ENCODE measurements at regions not wholly inside any gene's neighbourhood (a gene's known extent, or its start where the extent isn't known, plus 50 kb on each side); places are given as distances from the start of the nearest gene placed in this dataset.

DNA sequence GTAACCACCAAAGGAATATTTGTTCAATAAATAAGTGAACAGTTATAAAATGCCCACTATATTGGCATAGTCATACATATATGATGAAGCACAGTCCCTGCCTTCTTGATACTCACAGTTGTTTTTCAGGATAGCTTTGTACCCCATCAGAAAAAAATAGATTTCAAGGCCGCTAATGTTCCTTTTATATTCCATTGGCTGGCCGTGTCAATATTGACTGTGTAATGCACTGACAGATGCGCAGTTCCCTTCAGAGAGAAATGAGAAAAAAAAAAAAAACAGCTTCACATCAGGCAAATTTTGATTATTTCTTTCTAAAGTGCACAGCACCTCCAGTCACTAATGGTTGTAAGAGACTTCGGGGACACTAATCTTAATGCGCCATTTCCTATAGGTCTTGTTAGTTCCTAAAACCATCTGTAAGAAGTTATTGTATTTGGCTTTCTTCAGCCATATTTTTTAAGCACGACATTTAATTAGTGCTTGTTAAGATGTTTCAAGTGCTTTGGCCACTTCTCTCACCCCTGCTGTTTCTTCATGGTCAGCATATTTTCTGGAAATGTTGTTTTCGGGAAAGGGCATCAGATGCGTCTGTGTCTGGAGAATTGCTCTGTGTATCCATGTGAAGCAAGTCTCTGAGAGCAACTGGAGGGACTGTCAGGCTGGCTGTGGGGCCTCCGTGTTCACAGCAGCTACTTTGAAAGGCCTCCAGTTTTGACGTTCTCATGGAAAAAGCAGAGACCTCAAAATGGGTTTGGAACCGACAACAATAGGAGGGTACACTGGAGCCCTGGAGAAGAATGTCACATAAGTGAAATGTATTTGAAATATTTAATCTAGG is 378.3 kb downstream of the MTX2 start:
- DNase-seq (ENCODE audit: low read depth in 2 of 2): no peak

DNA sequence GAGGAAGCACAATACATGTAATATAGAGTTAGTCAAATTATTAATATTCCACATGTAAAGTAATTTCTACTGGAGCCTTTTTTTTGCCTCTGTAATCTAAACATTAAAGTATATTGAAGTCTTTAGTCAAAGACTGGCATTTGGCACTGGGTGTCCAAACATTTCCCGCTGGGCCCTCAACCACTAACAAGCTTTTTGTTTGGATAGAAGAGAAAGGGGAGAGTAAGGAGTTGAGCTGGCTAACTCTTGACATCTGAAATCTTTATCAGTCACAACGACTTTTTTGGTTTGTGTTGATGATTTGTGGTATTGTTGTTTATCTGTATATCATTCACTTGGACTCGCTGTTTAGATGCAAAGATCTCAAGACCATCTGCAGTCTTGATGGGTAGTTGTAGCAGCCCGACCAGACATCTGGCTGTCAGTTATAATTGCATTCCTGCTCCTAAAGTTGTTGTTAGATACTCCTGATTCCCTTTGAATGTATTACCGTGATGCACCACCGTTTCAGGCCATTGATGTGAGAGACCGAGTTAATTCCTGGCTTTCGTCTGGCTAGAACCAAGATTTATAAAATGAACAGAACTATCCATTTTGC is 379.6 kb downstream of the MTX2 start:
- no peak for DNase-seq (ENCODE audit: low read depth in 2 of 2)

DNA sequence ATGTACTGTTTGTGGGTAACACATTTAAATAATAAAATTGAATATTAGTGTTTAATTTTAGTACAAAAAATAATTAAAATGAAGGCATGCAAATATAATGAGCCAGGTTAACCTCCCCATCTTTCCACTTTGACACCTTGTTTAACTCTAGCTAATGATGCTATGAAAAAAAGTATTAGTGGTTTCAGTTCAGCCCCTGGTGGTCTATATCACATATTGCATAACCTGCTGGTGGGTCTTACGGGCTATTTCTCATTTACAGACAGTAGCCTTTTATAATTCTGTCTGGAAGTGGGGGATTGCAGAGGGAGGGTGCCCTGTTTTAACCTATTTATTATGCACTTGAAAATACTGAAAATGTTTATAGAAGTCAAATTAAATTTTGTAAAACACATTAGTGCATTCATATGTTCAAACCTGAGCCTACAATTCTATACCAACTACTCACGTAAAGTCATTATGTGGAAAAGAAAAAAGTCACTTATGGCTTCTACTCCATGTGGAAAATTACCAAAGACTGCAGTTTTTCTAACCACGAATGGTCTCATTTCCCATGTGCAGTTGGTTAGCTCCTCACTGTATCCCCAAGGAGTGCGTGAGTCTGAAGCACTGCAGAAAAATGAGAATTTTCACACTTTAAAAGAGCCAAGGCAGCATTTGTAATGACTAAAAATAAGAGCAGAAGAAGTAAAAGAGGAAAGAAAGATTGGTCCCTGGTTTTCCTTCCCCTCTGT is 381.0 kb downstream of the MTX2 start:
- no peak for DNase-seq (ENCODE audit: low read depth in 2 of 2)

DNA sequence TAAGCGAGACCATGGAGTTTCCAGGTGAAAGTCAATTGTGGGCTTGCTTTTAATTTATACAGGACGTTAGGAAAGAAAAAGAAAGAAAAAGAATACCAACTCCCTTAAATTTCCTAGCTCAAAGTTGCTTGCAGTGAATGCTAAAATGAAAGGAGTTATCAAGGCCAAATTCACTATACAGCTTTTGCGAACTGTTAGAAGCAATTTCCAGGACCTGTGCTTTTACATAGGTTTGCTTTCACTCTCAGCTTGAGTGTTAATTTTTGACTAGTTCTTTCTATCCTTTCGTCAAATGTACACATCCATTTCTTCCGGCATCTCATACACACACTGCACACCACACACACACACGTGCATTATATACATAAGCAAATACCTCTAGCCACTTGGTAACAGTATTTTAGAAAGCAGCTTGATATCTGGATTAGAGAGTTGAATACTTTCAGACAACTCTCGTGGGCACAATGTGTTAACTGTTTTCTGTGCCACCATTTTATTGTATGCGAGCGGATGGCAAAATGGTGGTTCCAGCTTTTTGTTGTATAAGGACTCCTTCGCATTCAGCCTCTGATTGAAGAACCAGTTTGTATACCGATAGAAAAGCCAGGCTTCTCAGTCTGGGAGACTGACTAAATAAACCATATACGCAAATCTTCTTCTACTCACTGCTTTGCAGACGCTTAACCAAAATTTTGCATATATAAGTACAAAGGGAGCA is 381.8 kb downstream of the MTX2 start:
- no peak for DNase-seq (ENCODE audit: low read depth in 2 of 2)

DNA sequence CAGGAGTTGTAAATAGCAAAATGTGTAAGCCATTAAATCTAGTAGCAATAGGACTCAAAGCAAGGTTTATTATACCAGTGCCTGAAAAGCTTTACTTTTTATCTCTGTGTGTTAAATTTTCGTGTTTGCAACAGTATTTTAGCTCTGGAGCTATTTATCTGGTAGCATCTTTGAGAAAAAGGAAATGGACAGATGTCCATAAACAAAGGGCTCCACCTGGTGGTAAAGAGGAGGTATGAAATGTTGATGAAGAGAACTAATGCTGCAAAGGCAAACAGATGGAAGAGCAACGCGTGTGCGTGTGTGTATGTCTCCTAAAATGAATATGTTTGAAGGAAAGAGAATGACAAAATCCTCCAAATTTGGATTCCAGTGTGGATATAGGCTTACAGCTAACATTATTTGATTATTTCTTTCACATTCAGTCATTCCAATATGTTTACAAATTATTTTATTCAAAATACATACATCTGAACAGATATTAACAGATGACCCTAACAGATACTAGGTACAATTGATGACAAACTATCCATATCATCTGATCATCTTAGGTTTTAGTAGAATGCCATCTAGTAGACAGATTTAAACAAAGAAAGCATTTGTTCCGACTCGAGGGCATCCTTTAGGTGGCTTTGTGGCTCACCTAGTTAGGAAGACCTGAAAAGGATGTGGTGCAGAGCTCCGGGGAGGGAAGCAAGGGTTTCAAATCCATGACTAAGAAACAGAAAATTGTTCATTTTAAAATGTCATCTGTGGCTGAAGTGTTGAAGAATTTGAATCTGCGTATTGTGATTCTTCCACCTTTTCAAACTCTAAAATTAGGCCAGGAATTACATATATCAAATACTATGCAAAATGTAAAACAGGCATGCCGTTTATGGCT is 383.3 kb downstream of the MTX2 start:
- no peak for DNase-seq (ENCODE audit: low read depth in 2 of 2)

DNA sequence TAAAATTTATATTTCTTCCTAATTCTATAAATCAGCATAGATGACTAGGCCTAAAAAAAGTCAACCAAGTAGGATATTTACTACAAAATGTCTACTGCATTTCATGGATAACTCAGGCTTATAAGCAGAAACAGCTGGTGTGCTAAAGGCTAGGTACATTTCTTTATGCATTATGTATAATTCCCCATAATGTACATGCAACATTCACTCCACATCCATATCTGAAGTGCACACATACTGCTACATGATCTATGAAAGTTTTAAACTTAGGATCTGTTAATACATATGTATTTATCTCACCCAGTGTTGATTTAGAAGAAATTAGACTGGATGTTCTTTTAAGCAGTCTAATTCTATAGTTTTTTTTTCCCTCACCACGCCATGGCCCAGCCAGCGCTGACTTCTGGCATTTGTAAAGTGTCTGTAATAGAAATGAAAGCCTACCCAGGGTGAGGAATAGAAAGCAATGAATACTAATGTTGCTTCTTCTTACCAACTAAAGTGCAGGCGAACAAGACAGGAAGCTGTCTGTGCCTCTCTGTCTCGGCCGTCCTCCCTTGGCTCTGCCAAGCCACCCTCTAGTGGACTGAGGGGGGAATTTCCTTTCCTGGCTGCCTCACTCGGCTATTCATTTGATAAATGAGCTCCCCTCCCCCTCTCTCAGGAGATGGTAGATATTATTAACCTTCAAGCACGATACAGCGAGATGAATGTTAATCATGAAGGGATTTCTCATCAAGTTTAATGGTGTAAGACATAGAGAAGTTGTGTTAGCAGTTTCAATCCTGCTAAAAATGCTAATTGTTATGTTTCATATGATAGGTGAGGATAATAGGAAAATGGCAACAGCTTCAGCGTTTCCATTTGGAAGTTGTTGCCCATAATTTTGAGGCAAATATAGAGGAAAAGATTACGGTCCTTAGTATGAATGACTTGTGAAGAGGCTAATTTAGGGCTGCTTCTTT is 384.5 kb downstream of the MTX2 start:
- DNase-seq (ENCODE audit: low read depth in 2 of 2): no peak

DNA sequence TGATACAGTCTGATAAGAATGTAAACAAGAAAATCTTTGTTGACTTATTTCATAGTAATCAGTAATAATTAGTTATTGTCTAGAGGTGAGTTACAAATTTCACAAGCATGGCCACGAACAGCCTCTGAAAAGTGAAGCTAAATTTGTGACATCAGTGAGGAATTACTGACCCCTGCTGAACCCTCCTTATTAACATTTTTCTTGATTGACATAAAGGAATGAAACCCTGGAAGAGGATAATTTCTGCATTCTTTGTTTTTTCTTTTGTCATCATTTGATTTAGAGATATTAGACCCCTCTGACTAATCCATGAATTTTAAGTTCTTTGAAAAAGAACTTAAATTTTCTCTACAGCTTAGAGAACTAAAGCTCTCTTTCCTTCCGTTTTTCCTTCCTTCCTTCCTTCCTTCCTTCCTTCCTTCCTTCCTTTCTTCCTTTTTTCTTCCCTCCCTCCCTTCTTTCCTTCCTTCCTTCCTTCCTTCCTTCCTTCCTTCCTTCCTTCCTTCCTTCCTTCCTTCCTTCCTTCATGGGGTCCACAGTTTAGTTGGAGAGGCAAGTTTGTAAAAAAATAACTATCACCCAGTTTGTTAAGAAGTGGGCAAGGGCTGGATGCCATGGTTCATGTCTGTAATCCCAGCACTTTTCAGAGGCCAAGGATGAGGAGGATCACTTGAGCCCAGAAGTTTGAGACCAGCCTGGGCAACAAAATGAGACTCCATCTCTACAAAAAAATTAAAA is 387.0 kb downstream of the MTX2 start:
- DNase-seq (ENCODE audit: low read depth in 2 of 2): no peak

DNA sequence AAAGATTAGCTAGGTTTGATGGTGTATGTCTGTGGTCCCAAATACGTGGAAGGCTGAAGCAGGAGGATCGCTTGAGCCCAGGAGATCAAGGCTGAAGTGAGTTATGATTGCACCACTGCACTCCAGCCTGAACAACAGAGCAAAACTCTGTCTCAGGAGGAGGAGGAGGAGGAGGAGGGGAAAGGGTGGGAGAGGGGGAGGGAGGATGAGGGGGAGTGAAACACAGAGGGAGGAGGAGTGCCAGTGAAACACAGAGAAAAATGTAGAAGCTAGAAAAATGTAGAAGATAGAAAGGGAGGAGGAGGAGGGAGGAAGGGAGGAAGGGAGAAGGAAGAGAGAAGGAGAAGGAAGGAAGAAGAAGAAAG is 387.5 kb downstream of the MTX2 start:
- no peak for DNase-seq (ENCODE audit: low read depth in 2 of 2)

DNA sequence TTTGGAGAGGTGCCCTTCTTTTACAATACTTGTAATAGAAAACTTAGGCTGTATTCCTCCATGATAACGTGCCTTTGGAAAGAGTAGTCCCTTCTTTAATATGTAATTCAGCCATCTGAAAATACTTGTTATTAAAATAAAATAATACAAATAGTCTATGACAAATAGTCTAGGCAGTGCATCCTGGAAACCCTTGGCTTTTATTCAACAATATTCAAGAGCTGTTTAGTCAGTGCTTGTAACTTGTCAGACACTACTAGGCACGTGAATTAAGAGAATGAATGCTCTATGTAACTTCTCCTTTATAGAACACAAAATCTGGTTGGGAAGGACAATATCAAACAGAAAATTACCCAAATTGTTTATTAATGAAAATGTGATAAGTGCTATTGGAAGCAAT is 388.2 kb downstream of the MTX2 start:
- DNase-seq (ENCODE audit: low read depth in 2 of 2): no peak

DNA sequence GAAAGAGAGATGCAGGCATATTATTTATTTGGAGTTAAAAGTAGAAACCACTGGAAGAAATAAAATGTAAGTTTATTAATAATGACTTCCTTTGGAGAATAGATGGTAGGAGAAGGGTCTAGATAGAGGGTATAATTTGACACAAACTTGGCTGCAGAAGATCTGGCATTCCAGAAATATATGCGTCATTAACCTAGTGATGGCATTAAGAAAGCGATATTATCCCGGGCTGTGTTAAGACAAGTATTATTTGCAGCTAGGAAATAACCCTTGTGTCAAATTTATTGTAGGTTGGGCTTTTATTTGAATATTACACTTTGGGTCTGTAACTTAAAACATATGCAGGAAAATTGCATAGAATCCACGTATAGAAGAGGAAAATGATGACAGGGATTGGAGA is 389.5 kb downstream of the MTX2 start:
- DNase-seq (ENCODE audit: low read depth in 2 of 2): no peak

DNA sequence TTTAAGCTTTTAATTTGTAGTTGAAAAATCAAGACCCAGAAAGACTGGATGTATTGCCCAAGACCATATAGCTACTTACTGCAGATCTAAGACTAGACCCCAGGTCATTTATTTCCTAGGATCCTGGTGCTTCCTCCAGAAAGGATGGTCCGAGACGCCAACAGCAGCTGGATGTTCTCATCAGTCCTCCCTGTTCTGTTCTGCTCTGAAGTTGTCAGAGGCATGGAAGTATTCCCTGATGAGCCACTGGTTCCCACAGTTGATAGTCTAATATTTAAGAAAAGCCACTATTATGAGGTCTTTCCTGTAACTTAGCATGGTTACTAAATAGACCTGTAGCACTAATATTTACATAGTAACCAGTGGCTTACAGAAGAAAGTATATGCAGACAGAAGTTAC is 393.5 kb downstream of the MTX2 start:
- no peak for DNase-seq (ENCODE audit: low read depth in 2 of 2)

DNA sequence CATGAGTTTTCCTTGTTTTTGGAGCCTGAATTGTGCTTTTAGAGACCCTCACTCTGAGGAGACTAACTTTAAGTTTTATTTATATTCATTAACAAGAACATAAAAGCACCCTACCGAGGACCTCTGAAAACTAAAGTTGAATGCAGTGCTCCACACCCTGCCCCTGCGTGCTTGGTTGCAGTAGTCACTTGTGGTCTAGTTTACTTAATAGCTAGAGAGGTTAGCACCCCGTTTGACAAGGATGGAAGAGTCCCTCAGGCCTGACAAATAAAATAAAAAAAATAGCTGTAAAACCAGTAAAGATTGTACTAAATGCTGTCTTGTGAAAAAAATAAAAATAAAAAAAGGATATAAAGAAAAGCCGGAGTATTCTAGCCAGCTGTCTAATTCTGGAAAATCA is 395.2 kb downstream of the MTX2 start:
- DNase-seq (ENCODE audit: low read depth in 2 of 2): no peak

DNA sequence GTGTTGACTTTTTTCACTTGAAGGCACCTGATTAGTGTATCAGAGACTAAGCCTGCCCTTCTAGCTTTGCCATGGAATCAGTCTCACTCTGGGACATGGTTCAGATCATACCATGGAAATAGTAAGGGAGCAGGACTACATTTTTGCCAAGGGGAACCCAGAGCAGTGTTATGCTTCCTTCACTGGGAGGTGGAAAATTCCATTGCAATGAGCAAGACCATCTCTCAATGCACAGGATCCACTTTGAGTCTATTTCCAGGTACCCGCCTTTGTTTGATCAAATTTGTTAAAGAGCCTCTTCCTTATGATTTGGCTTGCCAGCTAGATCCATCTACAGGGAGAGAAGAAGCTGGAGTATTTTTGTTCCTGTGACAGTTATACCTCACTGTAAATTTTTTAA is 395.8 kb downstream of the MTX2 start:
- no peak for DNase-seq (ENCODE audit: low read depth in 2 of 2)

DNA sequence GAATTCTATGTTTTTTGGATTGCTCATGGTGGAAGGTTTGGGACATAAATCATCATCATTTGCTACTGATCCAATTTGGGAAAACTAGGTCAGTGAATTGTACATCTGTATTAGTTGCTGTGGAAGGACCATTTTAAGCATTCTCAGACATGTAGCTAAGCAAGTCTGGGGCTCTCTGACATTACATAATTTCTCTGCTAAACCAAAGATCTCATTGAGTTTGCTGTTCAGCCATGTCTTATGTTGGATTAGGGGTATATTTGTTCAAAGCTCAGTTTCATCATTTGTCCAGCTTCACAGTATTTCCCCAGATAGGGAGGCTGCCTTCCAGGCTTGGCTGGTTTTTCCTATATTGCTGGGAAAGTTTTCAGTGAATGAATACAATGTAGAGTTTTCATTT is 399.7 kb downstream of the MTX2 start:
- DNase-seq (ENCODE audit: low read depth in 2 of 2): no peak

DNA sequence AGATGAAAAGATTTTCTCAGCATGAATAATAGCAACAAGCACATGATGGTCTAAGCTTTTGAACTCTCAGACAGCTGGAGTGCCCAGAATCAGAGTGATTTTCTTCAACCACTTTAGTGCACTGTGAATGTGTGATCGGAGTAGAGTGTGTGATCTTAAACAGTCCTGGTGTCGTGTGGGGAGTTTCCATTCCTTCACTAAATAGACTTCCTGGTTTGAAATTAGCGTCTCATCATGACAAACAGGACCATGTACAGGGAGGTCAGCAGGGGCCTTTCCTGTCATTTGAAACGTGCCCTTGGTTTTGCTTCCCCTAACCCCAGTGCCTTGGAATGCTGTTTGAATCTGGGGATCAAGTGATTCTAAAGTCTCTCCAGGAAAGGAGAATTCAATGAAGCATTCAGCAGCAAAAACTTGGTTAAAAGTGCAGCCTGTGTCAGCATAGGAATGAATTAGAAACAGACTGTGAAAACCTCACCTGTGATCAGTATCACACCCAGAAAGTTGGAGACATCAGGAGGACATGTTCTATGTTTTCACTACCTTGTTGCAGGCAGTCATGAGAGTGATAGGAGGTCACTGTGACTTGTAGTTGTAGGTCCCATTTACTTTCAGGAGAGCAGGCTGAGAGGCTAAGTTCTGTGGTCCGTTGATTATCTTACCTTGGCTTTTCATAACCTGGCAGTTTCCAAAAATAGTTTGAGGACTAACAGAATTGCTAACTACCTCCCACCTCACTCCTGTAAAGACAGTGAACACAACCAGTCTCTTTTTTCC is 400.3 kb downstream of the MTX2 start:
- no peak for DNase-seq (ENCODE audit: low read depth in 2 of 2)

DNA sequence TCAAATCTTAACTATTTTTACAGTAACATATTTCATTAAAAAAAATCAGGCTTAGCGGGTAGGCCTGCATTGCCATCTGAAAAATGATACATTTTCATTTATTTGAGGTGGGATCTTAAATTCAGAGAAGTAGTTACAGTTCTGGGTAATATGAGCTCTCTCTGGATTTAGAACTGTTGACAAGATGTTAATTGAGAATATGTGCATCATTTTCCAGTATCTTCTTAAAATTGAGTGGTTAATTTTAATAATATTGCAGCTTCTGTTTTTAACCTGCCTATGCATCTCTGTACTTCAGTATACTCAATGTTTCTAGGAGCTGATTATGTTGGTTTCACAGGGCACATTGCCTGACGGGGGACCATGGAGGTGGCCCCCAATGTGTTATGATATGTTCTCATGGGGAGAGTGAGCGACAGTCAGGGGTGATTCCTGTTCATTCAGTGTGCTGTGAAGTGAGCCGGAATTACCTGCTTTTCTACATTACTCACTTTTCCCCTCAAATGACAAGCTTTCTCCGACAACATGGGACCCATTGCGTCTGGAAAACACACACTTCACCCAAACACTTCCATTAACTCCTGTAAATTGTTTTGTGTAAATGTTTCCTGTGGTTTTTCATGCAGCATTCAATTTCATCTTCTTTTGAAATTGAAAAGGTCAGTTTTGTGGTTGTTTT is 406.2 kb downstream of the MTX2 start:
- DNase-seq (ENCODE audit: low read depth in 2 of 2): no peak

DNA sequence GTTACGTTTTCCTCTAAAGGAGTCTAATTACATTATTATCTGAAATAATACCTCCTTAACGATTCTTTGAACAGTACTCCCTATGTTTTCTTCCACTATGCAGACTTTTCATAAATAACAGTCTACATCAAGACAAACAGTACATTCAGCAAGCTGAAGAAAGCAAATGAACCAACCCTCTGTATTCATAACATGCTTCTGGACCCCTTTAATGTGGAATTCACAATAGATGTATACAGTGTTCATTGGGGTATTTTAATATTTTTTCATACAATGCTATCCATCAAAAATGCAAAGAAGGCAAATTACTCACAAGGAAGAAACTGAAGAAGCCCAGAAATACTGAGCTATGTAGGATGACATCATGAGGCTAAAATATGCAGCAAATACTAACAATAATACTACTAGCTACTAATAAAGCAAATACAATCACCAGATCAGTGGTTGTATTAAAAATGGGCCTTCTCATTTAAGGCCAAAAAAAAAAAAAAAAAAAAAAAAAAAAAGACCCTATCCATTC is 408.6 kb downstream of the MTX2 start:
- no peak for DNase-seq (ENCODE audit: low read depth in 2 of 2)

DNA sequence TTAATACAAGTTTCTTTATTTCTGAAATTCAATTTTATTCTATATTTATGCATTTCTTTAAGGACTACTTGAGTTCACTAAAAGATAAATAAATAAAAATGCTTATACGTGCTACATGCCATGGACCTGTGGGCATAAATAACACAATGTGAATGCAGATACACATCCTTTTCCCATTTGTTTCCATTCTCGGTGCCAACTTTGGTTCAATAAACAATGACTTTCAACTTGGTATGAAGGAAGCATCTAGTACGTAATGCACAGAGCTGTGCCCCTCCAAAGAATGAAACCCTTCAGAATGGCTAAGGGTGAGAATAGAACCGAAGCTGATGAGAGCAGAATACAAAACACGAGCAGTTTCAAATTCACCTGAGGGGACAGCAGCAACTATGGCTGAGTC is 409.3 kb downstream of the MTX2 start:
- DNase-seq (ENCODE audit: low read depth in 2 of 2): no peak
